ENCODE measurements at regions not wholly inside any gene's neighbourhood (a gene's known extent, or its start where the extent isn't known, plus 50 kb on each side); places are given as distances from the start of the nearest gene placed in this dataset.

GRCh38 chr1:5580926-5581325 is 411.3 kb downstream of the NPHP4 start:
- no peak for TF ChIP-seq TAF1 (IDR thresholded peaks at IDR 0.05; ENCODE audit: low read depth)
- no peak for TF ChIP-seq RAD21 (IDR thresholded peaks at IDR 0.05; ENCODE audit: low read depth)
- no peak for TF ChIP-seq REST (IDR thresholded peaks at IDR 0.05; ENCODE audit: low read depth)
- no peak for TF ChIP-seq EP300 (IDR thresholded peaks at IDR 0.05; ENCODE audit: borderline replicate concordance)
- no peak for TF ChIP-seq TEAD4 (IDR thresholded peaks at IDR 0.05)
- TF ChIP-seq EGR1 (IDR thresholded peaks at IDR 0.05) = no peak
- no peak for TF ChIP-seq ZBTB7A (IDR thresholded peaks at IDR 0.05; ENCODE audit: low read depth)
- TF ChIP-seq CEBPB (IDR thresholded peaks at IDR 0.05) = no peak

Measured in Ishikawa (cell line).